Adrenal gland (tissue), 5 donors: ENCODE measurements at regions not wholly inside any gene's neighbourhood (a gene's known extent, or its start where the extent isn't known, plus 50 kb on each side); places are given as distances from the start of the nearest gene placed in this dataset.

Experiments used
- CTCF ChIP-seq, 6 experiments: fragments of 450-650 bp in 4 of 6; fragments of 200-600 bp in 2 of 6; sonication (generic) in 1 of 6; IDR thresholded peaks; 1 replicate in 5 of 6; 2 replicates in 1 of 6; pipeline versions ENCODE4 v1.5.1 to v1.8.0; 2016 to 2021; ENCODE audit warnings: antibody characterized with exemption in 6 of 6, mild to moderate bottlenecking in 2 of 6, moderate library complexity in 1 of 6
- POLR2A ChIP-seq, 2 donors: fragments of 450-650 bp; IDR thresholded peaks; one replicate each; pipeline ENCODE4 v1.6.1; 2017; ENCODE audit warnings: antibody characterized with exemption in 2 of 2, mild to moderate bottlenecking in 2 of 2, moderate library complexity in 1 of 2
- donor health status: DM: no; HTN: no; CAD: no.

- TF ChIP-seq CTCF (IDR thresholded peaks at IDR 0.05) (no peak), POLR2A (IDR thresholded peaks at IDR 0.05) (no peak)
Measured at GRCh38 chr7:118511146-118511545, 286.6 kb downstream of the ANKRD7 start.
